ENCODE measurements at regions not wholly inside any gene's neighbourhood (a gene's known extent, or its start where the extent isn't known, plus 50 kb on each side); places are given as distances from the start of the nearest gene placed in this dataset.

DNA sequence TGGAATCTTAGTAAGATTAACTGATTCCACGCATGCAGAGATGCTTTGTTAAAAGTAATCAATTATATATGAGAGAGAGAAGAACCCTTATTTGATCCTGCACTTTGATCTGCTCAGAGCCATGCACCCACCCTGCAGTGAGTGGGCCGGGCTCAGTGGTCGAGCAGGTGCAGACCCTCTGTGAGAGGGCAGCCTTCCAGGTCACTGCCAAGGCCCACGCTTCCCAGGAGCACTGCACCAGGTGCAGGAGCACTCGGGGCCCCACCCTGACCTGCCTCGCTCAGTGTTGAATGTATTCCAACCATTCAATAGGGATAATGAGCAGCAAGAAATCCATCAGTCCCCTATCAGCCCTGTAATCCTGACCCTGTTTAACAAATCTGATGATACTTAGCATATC lies 126.9 kb downstream of the TMEM200C start:
- TF ChIP-seq, protein P1, sequence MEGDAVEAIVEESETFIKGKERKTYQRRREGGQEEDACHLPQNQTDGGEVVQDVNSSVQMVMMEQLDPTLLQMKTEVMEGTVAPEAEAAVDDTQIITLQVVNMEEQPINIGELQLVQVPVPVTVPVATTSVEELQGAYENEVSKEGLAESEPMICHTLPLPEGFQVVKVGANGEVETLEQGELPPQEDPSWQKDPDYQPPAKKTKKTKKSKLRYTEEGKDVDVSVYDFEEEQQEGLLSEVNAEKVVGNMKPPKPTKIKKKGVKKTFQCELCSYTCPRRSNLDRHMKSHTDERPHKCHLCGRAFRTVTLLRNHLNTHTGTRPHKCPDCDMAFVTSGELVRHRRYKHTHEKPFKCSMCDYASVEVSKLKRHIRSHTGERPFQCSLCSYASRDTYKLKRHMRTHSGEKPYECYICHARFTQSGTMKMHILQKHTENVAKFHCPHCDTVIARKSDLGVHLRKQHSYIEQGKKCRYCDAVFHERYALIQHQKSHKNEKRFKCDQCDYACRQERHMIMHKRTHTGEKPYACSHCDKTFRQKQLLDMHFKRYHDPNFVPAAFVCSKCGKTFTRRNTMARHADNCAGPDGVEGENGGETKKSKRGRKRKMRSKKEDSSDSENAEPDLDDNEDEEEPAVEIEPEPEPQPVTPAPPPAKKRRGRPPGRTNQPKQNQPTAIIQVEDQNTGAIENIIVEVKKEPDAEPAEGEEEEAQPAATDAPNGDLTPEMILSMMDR (IDR thresholded peaks at IDR 0.05), result no peak
- TF ChIP-seq POLR2A (IDR thresholded peaks at IDR 0.05), result no peak
- no peak for TF ChIP-seq POLR2AphosphoS5 (IDR thresholded peaks at IDR 0.05)
